Islet precursor cell (in vitro differentiated cells): ENCODE measurements at regions not wholly inside any gene's neighbourhood (a gene's known extent, or its start where the extent isn't known, plus 50 kb on each side); places are given as distances from the start of the nearest gene placed in this dataset.
"Not testable (repeated sequence)": the region's sequence is repeated elsewhere in the genome, so short reads cannot be mapped to it uniquely, and the experiment has no call there.

Source experiments
- DNase-seq: peaks from one replicate; pipeline ENCODE4 v3.0.0-alpha.2; 2018

DNA sequence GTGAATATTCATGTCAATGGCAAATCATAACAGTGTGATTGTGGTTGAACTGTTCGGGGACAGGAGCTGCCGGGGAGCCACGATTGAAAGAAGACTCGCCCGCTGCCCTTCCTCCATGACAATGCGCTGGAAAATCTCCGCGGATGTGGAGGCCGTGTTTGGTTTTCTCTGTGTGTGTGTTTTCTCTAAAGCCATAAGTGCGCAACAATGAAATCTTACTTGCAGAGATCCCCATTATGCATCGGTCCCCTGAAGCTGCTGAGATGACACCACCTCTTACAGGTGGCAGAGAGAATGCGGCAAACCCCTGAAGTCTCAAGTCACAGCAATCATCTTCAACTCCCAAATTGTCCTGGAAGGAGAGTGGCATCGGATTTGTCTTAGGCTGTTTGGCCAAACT lies 442.3 kb upstream of the MKI67 start:
- DNase-seq = no peak

DNA sequence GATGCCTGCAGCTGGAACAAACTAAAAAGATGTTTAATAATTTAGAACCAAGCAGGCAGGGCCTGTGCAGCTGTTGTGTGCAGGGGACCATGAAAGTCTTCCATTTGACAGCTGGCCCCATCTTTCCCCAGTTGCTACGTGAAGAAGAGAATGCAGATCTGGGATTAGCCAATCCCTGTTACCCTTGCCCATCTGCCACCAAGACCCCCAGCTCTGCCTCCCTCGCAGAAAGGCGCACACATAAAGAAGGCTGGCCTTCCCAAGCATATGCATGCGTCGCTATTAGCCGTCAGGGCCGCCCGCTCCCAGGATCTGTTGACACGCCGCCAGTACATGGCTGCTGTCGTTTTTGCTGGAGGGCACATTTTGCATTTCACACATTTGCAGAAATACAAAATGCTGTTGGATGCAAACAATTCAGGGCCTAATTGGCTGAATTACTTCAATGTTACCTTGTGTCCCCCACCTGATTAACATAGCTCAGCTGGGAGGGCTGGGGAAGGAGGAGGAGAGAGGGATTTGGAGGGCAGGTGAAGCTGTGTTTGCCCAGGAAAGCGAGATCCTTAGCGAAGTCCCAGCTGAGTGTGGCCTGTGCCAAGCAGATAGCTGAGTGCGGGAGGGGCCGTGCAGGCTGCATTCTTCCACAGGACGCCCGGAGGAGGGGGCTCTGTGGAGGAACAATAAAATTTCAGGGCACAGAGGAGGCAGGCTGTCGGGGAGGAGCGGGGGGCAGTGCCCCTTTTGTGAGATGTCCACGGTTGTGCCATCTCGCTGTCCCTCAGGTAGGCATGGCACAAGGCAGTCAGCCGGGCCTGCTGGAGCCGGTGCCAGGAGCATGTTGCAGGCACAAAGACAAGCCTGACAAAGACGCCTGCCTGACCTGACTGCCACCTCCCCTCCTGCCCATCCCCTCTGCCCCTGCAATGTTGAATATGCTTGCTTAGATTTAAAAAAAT lies 443.0 kb upstream of the MKI67 start:
- DNase-seq = no peak

DNA sequence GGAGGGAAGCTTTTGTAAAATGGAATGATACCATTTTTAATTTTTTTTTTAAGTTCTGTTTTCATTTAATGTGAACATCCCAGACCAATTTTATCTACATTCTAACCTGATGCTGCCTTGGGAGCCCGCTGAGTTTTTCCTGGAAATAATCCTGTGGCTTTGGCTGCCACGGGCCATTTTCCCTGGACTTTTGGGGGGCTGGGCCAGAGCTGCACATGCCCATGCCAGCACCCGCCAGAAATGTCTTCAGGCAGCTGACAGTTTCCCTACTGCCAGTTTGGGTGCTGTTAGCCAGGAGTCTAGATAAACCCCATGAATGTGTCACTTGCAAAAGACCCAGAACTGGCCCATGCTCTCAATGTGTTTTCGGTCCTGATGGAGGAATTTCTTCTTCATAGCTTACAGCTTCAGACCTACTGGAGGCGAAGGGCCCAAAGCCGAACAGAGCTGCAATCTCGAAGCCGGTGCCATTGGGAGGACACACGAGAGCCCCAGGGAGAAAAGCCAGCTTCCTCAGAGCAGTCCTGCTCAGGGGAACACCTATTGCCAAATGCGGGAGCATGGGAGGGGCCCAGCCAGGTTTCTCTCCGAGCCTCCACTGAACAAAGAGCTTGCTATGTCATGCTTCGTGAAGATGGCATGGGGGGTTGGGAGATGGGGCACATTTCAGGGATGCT lies 444.2 kb upstream of the MKI67 start:
- DNase-seq = no peak

DNA sequence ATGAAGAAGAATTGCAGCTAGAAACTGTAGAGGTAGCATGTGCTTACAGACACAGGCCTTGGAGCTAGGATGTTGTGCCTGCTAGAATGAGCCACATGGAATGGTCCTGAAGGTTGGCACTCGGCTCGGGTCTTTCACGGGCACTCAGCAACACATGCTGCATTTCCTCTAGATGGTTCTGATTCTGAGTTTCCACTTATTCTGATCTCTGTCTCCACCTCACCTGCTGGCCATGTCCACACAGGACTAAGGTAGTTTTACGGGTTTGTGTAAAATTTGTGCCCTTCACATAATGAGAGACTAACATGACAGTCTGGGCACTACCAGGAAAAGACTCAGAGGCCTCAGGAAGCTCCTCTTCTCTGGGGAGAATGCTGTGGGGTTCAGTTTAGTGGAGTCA lies 444.8 kb upstream of the MKI67 start:
- DNase-seq = no peak

DNA sequence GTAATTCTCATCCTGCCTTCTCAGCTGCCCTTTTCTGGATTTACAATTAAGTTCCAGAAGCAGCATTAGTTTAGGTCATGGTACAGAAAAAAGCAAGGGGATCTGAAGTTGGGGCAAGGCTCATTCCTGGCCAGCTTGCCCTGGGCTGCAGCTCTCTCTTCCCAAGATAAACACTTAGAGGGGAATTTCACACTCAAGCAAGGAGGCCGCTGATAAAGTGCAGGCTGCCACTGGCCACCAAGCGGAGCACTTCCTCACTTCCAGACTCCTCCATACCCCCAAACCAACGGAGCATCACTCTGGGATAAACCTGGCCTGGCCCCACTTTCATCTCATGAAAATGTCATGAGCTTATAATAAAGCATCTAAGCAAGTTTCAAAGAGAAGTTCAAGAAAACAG lies 445.5 kb upstream of the MKI67 start:
- DNase-seq = peak; percentile 72

DNA sequence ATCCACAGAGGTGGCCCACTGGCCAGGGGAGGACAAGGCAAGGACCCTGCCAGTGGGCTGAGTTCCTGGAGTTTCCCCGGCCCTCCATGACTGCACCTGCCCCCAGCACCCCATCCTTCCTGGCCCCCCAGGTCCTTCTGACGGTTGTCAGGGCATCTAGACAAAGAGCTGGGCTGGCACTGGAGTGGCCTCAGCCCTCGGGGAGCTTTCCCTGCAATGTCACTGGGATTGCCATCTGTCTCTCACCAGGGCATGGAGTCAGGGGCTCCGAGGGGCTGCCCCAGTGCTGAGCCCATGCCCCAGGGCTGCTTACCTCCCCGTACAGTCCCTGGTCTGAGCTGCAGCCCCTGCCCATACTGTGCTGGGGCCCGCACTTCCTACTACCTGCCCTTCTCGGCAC lies 446.5 kb upstream of the MKI67 start:
- DNase-seq = no peak

DNA sequence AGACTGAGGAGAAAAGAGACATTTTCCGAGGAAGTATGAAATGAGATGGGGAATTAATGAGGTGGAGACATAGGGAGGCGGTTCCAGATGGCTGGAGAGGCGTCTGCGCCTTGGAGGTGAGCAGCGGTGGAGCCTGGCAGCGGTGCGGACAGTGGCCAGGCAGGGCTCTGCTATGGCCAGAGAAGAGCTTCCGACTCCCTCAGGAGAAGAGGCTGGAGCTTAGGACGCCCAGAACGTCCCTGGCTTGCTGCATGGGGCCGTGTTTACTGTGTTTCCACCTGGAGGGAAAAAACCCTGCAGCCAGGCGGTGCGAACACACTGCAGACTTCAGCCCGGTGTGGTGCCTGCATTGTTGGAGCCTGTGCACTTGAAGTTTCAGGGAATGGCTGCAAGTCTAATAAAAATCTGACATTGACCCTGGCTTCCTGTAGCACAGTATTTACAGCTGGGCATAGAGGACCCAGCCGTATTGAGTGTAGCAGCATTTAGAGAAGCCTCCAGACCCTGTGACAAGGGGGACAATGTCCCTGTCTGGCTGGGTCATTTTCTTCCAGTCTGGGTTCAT lies 447.1 kb upstream of the MKI67 start:
- DNase-seq = no peak

DNA sequence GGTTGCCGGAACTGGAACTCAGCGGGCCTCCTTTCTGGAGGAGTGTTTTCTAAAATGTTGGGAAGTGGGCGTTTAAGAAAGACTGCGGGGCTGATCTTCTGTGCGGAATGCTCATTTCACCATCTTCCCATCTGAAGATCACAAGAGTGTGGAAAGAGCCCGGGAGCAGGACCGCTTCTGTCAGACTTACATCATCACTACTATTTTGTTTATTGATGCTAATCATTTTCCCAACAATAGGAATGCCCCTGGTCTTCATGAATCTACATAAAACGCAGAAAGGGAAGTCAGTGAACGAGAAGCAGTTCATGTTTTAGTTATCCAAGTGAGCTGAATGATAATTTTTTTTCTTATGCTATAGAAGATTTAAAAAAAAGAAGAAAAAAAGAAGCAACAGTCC lies 447.8 kb upstream of the MKI67 start:
- no peak for DNase-seq

DNA sequence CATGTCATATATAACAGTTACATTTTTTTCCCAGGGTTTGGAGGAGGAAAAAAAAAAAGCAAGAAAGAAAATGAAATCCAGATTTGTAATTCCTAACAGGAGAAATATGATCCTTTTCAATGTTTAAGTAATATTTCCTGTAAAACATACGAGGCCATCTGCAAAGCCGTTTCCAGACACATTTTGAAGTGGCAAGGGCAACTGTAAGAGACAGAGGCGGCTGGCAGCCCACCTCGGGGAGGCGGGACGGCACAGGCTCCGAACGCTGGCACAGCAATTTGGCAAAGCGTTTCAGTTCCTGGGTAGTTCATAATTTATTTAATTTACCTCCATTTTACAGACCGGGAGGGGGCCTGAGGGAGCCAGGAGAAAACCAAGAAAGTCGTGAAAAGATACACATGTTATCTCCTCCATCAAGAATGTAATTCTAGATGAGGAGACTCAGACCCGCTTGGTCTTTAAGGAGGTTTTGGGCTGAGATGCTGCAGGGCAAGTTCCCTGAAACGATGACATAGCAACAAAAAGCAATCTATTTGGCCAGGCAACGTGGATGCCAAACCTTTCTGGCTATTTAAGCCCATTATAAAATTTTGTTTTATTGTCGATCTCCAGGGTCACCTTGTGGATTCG lies 448.5 kb upstream of the MKI67 start:
- no peak for DNase-seq

DNA sequence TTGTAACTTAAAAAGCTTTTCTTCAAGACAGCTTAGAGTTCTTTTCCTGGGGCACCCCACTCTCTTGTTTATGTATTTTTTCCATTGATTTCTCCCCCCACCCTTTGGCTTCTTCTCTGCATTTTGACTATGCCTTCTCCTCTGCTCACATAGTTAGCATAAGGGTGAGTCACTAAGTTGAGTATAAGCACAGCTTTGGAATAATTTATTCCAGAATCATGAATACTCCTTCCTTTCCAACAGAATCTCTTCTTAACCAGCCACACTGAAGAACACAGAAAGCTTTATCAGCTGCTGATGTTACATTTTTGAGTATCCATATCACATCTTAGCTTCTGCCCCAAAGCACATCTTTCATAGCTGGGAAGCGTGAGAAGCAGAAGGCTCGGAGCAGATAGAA lies 449.5 kb upstream of the MKI67 start:
- no peak for DNase-seq

DNA sequence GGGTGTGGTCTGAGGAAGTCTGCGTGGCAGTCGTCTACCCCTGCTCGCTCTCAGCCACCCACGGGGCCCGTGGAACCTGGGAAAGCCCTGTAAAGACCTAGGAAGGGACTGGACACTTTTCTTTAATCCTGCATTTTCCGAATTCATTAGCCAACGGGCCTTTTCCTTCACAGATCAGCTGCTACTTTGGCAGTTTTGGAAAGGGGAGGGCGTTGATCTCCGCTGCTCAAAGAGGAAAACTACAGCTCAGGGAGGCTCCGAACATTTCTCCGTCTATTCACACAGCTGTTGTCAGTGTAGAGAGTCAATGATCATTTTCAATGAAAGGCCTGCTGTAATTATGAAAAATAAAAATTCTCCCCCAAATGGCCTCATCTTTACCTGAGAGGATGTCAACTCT lies 450.1 kb upstream of the MKI67 start:
- no peak for DNase-seq

DNA sequence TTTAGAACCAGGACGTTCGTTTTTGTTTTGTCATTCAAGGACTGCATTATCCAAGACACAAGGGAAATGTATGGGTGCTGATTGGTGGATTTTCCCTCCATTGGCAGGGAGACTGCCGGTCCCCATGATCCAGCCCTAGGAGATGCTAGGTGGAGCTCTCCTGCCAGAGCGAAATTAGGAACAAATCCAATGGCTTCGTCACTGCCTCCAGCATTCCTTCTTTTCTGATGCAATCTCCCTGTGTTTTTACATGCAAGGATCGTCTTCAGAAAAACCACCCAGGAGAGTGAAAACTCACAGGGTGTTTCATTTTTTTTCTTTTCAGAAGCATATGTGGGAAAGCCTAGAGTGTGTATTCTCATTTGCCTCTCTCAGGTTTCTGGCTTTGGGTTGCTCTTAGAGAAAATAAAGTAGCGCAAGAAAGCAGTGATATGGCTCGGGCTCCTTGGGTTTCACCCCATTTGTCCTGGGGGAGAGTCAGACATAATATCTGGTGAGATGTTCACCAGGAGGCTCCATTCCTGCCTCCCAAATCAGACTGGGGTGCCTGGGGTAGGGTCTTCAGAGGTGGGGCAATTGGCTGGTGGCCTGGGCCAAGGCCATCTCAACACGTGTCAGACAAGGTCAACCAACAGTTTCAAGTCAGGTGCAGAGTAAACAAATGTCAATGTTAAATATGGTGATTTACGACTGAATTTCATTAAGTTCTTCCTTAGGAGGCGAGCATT lies 450.9 kb upstream of the MKI67 start:
- no peak for DNase-seq

DNA sequence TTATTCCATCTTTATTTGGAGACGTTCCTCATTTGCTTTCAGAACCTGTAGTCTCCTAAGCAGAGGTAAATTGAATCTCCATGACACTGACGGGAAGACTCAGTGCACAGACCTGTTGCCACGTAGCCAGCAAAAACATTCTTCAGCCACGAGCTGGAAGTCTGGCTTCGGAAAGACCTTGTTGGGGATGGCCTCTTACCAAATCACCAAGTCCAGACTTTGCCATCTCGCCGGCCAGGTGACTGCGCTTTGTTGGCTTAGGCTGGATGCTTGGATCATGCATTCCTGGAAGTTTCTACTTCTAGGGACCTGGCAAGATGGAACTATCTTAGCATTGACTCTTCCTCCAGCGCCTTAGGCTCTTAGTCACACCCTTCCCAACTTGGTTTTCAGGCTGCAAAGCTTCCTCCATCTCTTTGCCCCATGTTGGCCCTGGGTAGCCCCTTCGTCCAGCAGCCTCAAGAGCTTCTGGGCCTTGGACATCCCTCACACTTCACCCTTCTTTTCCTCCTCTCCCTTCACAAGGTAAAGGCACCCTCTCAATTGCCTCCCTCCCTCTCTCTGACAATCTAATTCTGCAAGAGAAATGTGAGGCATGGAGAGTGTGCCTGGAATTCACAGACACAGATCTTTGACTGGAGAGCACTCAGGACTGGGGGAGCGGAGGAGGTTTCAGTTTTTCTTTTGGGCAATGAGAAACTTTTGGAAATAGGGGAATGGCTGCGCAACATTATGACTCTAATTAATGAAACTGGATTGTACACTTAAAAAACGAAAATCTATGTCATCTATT lies 451.9 kb upstream of the MKI67 start:
- DNase-seq = no peak

DNA sequence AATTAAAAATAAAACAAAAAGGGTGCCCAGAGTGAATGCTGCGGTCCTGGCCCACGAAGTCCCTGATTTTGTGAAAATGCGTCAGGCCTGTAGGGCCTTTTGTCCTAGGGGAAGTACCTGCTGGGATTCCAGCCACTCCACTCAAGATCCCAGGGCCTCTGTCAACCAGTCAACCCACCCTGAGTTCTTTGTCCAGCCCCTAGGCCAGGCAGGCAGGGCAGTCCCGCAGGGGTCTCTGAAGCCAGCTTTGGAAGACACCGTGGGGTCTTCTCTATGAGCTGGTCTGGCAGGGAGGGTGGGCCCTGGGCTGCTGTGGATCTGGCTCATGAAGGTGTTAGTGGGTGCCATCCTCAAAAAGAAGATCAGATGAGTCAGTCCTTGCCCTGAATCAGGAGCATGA lies 452.5 kb upstream of the MKI67 start:
- DNase-seq = no peak

DNA sequence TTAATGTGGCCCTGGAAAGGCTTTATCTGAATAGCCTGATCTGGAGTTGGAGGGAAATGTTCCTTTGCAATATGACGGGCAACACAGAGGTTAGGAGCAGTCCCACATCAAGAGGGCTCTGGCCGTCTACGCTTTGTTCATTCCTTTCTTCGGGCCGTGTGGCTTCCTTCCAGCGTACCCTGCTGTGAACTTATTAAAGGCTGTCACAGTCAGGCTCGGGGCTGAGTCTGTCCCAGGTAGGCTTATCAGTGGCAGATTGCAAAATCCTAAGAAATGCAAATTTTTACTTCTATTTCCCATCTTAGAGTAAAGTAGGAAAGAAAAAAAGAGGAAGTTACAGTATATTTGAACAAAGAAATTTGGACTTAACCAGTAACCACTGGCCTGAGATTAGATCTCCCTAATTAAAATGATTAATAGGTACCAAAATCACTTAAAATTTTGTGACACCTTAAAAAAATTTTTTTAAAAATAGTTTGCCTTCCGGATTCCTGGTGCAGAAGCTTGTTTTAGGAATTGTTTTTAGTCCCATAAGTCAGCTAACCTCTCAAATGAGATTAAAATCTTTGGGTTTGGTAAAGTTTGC lies 453.1 kb upstream of the MKI67 start:
- no peak for DNase-seq

DNA sequence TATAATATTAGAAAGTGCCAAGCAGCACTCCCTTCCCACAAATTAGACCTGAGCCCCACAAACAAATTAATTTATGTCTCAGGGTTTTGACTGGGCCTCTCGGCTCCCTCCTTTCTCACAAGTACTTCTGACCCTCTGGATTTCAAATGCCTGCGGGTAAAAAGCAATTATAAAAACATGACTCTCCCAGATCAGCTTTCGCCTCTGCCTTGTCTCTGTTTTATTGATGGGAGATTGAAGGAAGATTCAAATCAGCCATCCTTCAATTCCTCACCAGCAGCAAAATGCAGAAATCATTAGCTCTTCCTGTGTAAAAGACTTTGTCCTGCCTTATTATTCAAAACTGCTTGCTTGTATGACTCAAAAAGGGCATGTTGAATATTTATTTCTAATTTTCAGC lies 453.7 kb upstream of the MKI67 start:
- no peak for DNase-seq

DNA sequence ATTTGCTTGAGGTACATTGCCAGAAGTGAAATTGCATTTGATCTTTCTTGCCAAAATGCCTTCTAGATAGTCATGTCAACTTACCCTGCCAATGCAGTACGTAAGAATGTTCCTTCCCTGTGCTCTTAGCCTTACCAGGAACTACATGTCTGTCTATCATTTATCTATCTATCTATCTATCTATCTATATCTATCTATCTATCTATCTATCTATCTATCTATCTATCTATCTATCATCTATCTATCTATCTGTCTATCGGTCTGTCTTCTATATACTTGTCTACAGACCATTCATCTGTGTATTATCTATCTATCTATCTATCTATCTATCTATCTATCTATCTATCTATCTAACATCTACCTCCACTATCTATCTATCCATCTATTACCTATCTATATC lies 456.9 kb upstream of the MKI67 start:
- DNase-seq = not testable (repeated sequence)

DNA sequence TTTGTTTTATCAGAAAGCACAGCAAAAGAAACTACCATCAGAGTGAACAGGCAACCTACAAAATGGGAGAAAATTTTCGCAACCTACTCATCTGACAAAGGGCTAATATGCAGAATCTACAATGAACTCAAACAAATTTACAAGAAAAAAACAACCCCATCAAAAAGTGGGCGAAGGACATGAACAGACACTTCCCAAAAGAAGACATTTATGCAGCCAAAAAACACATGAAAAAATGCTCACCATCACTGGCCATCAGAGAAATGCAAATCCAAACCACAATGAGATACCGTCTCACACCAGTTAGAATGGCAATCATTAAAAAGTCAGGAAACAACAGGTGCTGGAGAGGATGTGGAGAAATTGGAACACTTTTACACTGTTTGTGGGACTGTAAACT lies 460.4 kb upstream of the MKI67 start:
- not testable (repeated sequence) for DNase-seq

DNA sequence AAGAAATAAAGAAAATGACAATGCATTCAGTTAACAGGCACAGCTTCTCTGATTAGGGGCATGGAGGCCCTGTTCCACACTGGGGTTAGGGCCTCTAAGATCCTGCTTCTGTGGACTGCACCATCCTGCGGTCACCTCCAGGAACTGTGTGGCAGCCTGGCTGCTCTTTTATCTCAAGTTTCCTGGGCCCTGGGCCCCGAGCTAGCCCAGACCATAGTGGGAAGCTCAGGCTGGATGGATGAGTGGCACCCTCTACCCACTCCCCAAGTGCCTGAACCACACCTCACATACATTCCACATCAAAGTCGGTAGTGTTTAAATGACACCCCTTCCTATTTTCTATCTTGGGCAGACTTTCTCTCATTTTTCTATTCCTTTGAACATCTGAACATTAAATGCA lies 461.5 kb upstream of the MKI67 start:
- peak; percentile 61 for DNase-seq

DNA sequence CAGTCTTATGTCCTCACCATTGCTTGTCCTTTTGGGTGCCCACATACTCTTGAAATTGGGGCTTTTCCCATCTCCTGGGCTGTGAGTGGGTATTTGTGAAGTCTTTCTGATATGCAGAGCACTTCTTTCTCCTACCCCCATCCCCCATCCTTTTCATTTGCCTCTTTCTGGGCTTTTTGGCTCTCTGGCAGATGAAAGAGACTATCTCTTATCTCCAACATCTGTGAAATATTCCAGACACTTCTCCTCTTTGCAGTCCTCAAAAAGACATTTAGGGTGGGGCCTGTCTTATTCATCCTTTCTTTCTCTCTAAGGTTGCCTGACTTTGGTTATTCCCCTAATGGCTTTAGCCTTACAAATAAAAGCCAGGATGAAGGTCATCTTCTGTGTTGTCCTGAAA lies 462.2 kb upstream of the MKI67 start:
- DNase-seq = peak; percentile 74

DNA sequence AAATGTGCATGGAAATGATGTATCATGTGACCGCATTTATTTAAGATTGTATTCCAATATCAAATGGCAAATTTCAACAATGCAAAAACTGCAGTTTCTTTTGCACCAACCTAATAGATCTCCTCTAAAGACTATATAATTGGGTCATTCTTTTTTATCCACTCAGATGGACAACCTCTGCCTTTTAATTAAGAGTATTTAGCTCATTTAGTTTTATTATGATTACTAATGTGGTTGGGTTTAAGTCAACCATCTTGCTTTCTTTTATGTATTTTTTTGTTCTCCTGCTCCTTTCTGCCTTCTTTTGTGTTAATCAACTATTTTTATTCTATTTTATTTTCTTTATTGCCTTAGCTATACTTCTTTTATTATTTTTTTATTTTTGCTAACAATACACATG lies 468.5 kb upstream of the MKI67 start:
- no peak for DNase-seq

DNA sequence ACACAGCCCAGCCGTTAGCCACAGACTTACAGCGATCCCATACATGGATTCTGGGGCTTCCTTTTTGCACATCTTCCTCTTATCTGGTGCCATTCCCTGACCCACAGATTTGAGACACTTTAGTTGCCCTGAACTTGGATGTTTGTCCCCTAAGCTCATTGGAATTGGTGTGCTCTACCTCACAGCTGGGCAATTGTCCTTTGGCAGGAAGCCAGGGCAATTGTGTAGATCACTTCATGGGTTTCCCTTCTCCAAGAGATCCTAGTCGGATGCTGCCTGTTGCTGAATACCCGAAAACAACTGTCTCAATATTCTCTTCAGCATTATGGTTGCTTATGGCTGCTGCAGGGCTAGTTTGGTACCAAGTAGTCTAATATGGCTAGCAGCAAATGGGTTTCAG lies 470.7 kb upstream of the MKI67 start:
- no peak for DNase-seq
